ENCODE measurements at regions not wholly inside any gene's neighbourhood (a gene's known extent, or its start where the extent isn't known, plus 50 kb on each side); places are given as distances from the start of the nearest gene placed in this dataset.

DNA sequence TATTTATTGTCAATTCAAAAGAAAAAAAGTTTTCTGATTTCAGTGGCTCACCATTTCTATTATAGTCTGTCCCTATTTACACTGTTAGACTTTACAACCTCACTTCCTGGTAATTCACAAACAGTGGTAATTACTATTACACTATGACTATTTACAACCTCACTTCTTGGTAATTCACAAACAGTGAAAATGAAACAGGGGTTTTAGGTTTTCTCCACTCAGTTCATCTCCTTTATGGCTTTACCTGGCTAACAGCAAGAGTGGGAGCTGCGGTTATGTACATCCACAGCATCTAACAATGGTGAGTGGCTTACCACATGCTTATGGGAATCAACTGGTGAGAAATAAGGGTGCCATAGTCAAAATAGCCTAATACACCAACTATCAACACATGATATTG lies 166.4 kb downstream of the CASP12 start:
- TF ChIP-seq, protein P1, sequence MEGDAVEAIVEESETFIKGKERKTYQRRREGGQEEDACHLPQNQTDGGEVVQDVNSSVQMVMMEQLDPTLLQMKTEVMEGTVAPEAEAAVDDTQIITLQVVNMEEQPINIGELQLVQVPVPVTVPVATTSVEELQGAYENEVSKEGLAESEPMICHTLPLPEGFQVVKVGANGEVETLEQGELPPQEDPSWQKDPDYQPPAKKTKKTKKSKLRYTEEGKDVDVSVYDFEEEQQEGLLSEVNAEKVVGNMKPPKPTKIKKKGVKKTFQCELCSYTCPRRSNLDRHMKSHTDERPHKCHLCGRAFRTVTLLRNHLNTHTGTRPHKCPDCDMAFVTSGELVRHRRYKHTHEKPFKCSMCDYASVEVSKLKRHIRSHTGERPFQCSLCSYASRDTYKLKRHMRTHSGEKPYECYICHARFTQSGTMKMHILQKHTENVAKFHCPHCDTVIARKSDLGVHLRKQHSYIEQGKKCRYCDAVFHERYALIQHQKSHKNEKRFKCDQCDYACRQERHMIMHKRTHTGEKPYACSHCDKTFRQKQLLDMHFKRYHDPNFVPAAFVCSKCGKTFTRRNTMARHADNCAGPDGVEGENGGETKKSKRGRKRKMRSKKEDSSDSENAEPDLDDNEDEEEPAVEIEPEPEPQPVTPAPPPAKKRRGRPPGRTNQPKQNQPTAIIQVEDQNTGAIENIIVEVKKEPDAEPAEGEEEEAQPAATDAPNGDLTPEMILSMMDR (IDR thresholded peaks at IDR 0.05), result no peak
- TF ChIP-seq POLR2A (IDR thresholded peaks at IDR 0.05), result no peak
